ENCODE measurements at regions not wholly inside any gene's neighbourhood (a gene's known extent, or its start where the extent isn't known, plus 50 kb on each side); places are given as distances from the start of the nearest gene placed in this dataset.

- TF ChIP-seq RAD21 (IDR thresholded peaks at IDR 0.05) (no peak), HNF4A (conservative IDR thresholded peaks at IDR 0.05) (no peak), CTCF (IDR thresholded peaks at IDR 0.05; ENCODE audit: low read depth, low read length, missing input control) (no peak), YY1 (IDR thresholded peaks at IDR 0.05) (no peak), EGR1 (IDR thresholded peaks at IDR 0.05; ENCODE audit: low read depth in 2 of 2) (no peak), JUND (IDR thresholded peaks at IDR 0.05) (no peak)
- TF ChIP-seq, protein P1, sequence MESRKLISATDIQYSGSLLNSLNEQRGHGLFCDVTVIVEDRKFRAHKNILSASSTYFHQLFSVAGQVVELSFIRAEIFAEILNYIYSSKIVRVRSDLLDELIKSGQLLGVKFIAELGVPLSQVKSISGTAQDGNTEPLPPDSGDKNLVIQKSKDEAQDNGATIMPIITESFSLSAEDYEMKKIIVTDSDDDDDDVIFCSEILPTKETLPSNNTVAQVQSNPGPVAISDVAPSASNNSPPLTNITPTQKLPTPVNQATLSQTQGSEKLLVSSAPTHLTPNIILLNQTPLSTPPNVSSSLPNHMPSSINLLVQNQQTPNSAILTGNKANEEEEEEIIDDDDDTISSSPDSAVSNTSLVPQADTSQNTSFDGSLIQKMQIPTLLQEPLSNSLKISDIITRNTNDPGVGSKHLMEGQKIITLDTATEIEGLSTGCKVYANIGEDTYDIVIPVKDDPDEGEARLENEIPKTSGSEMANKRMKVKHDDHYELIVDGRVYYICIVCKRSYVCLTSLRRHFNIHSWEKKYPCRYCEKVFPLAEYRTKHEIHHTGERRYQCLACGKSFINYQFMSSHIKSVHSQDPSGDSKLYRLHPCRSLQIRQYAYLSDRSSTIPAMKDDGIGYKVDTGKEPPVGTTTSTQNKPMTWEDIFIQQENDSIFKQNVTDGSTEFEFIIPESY (IDR thresholded peaks at IDR 0.05), result no peak
- WGBS, result 58% methylated on average over 3 of the region's 3 CpGs
- Histone ChIP-seq H3K27me3 (ENCODE audit: control insufficient read depth in 4 of 4, insufficient read depth in 4 of 4, low read length in 3 of 4) (no peaks in the 10 kb centered on the region), H3K36me3 (ENCODE audit: control insufficient read depth in 4 of 4, insufficient read depth in 3 of 4, low read depth in 1 of 4, low read length in 3 of 4) (no peaks in the 10 kb centered on the region), H3K27ac (ENCODE audit: low read depth in 1 of 2, low read length in 2 of 2) (no peak overlapping the region), H3K4me3 (ENCODE audit: low read depth in 1 of 3, low read length in 3 of 3) (no peak overlapping the region), H3K9ac (ENCODE audit: low read depth in 1 of 2, low read length in 2 of 2) (no peak overlapping the region), H3K9me3 (ENCODE audit: control insufficient read depth in 4 of 4, low read length in 3 of 4) (no peaks in the 10 kb centered on the region), H3K4me1 (ENCODE audit: control insufficient read depth in 4 of 4, insufficient read depth in 4 of 4, low read length in 3 of 4) (no peaks in the 10 kb centered on the region)
- DNase-seq (ENCODE audit: low spot score), result no peak
Measured at GRCh38 chrX:73337366-73337765, 109.5 kb upstream of the CDX4 start.

GRCh38 chrX:73289039-73289438 is 74.4 kb upstream of the NAP1L2 start:
- DNase-seq (ENCODE audit: low spot score), result no peak
- 59% methylated on average over 7 of the region's 7 CpGs for WGBS
- Histone ChIP-seq H3K27ac (ENCODE audit: low read depth in 1 of 2, low read length in 2 of 2) (no peak overlapping the region), H3K4me1 (ENCODE audit: control insufficient read depth in 4 of 4, insufficient read depth in 4 of 4, low read length in 3 of 4) (no peaks in the 10 kb centered on the region), H3K27me3 (ENCODE audit: control insufficient read depth in 4 of 4, insufficient read depth in 4 of 4, low read length in 3 of 4) (no peaks in the 10 kb centered on the region), H3K36me3 (ENCODE audit: control insufficient read depth in 4 of 4, insufficient read depth in 3 of 4, low read depth in 1 of 4, low read length in 3 of 4) (no peaks in the 10 kb centered on the region), H3K9me3 (ENCODE audit: control insufficient read depth in 4 of 4, low read length in 3 of 4) (peaks cover 0 to 3% (median 0%) of the 10 kb centered on the region in 4 donors), H3K9ac (ENCODE audit: low read depth in 1 of 2, low read length in 2 of 2) (no peak overlapping the region), H3K4me3 (ENCODE audit: low read depth in 1 of 3, low read length in 3 of 3) (no peak overlapping the region)
- TF ChIP-seq CTCF (IDR thresholded peaks at IDR 0.05; ENCODE audit: low read depth, low read length, missing input control), result peak; percentile 26
- TF ChIP-seq GABPA (IDR thresholded peaks at IDR 0.05 in 1 of 2, conservative IDR thresholded peaks at IDR 0.05 in 1 of 2), result no peak
- no peak for TF ChIP-seq EGR1 (IDR thresholded peaks at IDR 0.05; ENCODE audit: low read depth in 2 of 2)
- TF ChIP-seq HNF4A (conservative IDR thresholded peaks at IDR 0.05), result no peak
- no peak for TF ChIP-seq RXRA (IDR thresholded peaks at IDR 0.05)
- peak; percentile 54 to 67 for TF ChIP-seq RAD21 (IDR thresholded peaks at IDR 0.05)
- no peak for TF ChIP-seq SP1 (IDR thresholded peaks at IDR 0.05)

GRCh38 chrX:73270753-73271152 is 56.1 kb upstream of the NAP1L2 start:
- TF ChIP-seq, protein P2, sequence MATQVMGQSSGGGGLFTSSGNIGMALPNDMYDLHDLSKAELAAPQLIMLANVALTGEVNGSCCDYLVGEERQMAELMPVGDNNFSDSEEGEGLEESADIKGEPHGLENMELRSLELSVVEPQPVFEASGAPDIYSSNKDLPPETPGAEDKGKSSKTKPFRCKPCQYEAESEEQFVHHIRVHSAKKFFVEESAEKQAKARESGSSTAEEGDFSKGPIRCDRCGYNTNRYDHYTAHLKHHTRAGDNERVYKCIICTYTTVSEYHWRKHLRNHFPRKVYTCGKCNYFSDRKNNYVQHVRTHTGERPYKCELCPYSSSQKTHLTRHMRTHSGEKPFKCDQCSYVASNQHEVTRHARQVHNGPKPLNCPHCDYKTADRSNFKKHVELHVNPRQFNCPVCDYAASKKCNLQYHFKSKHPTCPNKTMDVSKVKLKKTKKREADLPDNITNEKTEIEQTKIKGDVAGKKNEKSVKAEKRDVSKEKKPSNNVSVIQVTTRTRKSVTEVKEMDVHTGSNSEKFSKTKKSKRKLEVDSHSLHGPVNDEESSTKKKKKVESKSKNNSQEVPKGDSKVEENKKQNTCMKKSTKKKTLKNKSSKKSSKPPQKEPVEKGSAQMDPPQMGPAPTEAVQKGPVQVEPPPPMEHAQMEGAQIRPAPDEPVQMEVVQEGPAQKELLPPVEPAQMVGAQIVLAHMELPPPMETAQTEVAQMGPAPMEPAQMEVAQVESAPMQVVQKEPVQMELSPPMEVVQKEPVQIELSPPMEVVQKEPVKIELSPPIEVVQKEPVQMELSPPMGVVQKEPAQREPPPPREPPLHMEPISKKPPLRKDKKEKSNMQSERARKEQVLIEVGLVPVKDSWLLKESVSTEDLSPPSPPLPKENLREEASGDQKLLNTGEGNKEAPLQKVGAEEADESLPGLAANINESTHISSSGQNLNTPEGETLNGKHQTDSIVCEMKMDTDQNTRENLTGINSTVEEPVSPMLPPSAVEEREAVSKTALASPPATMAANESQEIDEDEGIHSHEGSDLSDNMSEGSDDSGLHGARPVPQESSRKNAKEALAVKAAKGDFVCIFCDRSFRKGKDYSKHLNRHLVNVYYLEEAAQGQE (IDR thresholded peaks at IDR 0.05), result no peak
- no peak for DNase-seq (ENCODE audit: low spot score)
- no peaks in the 10 kb centered on the region for H3K9me3 ChIP-seq (ENCODE audit: control insufficient read depth in 4 of 4, low read length in 3 of 4)
- no peak overlapping the region for H3K27ac ChIP-seq (ENCODE audit: low read depth in 1 of 2, low read length in 2 of 2)
- H3K4me1 ChIP-seq (ENCODE audit: control insufficient read depth in 4 of 4, insufficient read depth in 4 of 4, low read length in 3 of 4), result no peaks in the 10 kb centered on the region
- H3K36me3 ChIP-seq (ENCODE audit: control insufficient read depth in 4 of 4, insufficient read depth in 3 of 4, low read depth in 1 of 4, low read length in 3 of 4), result no peaks in the 10 kb centered on the region
- peaks cover 0 to 3% (median 0%) of the 10 kb centered on the region in 4 donors for H3K27me3 ChIP-seq (ENCODE audit: control insufficient read depth in 4 of 4, insufficient read depth in 4 of 4, low read length in 3 of 4)
- 73% methylated on average over 2 of the region's 2 CpGs for WGBS
- no peak overlapping the region for H3K4me3 ChIP-seq (ENCODE audit: low read depth in 1 of 3, low read length in 3 of 3)
- H3K9ac ChIP-seq (ENCODE audit: low read depth in 1 of 2, low read length in 2 of 2), result no peak overlapping the region
